ENCODE measurements at regions not wholly inside any gene's neighbourhood (a gene's known extent, or its start where the extent isn't known, plus 50 kb on each side); places are given as distances from the start of the nearest gene placed in this dataset.

DNA sequence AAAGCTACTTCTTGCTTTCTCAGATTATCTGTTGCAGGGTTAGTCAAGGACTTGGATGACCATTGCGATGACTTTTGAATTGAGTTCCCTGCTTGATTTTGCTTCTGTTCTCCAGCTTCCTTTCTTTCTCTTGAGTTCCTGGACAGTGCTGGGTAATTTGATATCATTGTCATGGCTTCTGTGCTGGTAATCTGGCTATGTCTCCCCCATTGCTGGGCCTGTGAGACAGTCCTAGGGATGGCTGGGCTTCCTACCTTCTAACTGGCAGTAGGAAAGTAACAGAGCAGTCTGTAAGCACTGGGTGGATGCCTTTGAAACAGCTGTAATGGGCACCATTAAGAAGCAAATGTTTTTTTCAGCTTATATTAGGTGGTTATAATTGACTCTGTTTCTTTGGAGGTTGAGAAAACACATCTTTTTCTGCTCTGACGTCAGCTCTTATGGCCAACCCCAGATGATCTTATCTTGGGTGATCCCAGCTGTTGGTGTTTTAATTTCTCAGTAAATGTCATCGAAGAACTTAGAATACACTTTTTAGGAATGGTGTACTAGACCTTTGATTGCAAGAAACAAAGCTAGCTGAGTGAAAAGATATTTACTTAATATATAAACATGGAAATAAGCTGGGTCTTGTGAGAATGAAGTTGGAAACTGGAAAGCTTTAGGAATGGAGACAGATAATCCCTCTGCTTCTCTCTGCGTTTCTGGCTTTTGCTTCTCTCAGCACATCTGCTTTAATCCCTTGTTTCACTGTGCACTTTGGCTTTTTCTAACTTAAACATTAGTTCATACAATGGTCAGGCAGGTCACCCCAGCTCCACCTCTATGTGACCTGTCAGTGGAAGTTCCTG lies 195.0 kb upstream of the MAN1A1 start:
- Mint-ChIP-seq H3K4me3 (no peak overlapping the region), H3K9me3 (no peaks in the 10 kb centered on the region), H3K4me1 (ENCODE audit: low read depth) (no peaks in the 10 kb centered on the region), H3K27ac (no peak overlapping the region), H3K27me3 (ENCODE audit: low read depth) (peaks cover 39% of the 10 kb centered on the region), H3K36me3 (ENCODE audit: low read depth) (no peaks in the 10 kb centered on the region)

DNA sequence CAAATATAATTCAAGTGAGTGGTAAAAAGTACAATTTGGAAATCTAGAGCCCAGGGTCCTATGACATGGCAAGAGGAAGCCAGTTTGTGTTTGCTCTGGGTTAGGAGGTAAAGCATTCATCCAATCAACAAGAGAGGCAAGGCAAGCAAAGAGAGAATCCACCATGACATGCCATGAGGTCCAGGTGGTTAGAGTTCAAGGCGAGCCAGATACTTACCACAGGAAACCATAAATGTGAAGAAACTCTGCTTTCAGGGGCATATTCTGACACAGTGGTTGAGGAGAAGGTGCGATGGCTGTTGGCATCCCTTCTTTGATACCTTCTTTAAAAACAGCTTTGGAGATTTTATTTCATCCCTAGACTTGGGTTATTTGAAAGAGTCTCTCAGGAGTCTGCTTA lies 193.8 kb upstream of the MAN1A1 start:
- Mint-ChIP-seq H3K27me3 (ENCODE audit: low read depth) (peaks cover 39% of the 10 kb centered on the region), H3K9me3 (no peaks in the 10 kb centered on the region), H3K36me3 (ENCODE audit: low read depth) (no peaks in the 10 kb centered on the region), H3K4me1 (ENCODE audit: low read depth) (no peaks in the 10 kb centered on the region), H3K4me3 (no peak overlapping the region), H3K27ac (no peak overlapping the region)

DNA sequence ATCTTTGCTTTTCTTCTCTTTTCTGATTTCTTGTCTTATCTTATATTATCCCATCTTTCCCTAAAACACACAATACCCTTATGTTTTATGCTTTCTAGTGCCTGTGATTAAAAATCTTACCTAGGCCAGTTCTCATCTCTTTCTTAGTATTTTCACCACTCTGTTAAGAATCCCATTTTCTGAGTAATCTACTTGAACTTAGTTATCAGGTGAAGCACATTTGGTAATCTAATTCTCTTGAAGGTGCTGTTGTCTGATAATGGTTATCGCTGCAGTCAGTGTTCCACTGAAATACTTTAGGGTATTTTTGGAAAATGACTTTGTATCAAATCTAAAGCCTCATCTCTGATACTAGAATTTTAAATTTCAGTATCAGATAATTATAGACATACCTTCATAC lies 192.5 kb upstream of the MAN1A1 start:
- no peaks in the 10 kb centered on the region for H3K4me1 Mint-ChIP-seq (ENCODE audit: low read depth)
- peaks cover 33% of the 10 kb centered on the region for H3K27me3 Mint-ChIP-seq (ENCODE audit: low read depth)
- H3K9me3 Mint-ChIP-seq: no peaks in the 10 kb centered on the region
- H3K27ac Mint-ChIP-seq: no peak overlapping the region
- no peaks in the 10 kb centered on the region for H3K36me3 Mint-ChIP-seq (ENCODE audit: low read depth)
- no peak overlapping the region for H3K4me3 Mint-ChIP-seq

DNA sequence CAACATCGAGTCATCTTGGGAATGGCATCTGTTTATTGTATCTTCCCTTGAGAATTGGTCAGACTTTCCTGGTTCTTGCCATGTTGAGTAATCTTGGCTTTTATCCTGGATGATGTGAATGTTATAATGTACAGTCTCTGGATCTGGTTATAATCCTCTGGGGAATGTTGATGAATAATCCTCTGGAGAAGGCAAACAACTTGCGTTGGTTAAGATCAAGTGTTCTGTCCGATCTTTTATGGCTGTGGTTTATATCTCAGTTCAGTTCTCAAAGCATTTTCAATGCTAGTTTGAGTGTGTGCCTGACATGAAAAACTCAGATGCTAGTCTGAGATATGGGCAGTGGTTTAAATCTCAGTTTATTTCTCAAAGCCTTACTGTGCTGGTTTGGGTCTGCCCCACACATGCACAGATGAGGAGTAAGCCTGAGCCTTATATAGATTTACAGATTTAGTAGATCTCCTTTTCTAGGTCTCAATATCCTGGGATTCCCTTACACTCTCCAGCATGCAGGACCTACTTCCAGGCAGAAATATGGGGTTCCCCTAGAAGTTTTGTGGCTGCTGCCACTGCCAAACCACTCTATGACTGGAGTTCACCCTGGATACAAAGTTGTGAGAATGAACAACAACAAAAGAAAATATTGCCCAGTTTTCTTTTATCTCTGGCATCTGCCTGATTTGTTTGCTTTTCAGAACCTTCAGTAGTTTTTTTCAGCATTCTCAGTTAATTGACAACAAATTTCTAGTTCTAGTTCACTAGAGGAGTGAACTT lies 191.8 kb upstream of the MAN1A1 start:
- H3K4me1 Mint-ChIP-seq (ENCODE audit: low read depth): no peaks in the 10 kb centered on the region
- H3K36me3 Mint-ChIP-seq (ENCODE audit: low read depth): no peaks in the 10 kb centered on the region
- no peak overlapping the region for H3K4me3 Mint-ChIP-seq
- H3K27ac Mint-ChIP-seq: no peak overlapping the region
- H3K9me3 Mint-ChIP-seq: no peaks in the 10 kb centered on the region
- H3K27me3 Mint-ChIP-seq (ENCODE audit: low read depth): peaks cover 29% of the 10 kb centered on the region

DNA sequence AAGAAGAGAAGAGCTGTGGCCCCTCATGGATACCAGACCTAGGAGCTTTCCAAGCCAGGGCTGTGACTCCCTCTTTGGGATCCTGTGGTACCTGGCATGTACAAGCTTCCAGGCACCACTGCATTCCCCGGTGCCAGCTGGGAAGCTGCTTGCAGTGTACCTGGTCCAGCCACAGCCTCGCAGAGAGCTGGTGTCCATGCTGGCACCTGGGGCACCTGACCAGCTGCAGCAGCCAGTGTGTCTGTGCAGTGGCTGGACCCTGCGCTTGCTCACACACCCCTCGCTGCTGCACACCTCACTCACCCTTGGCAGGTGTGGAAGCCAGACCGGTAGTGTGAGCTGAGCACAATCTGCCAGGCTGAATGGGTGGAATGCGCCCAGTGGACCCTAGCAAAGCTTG lies 190.9 kb upstream of the MAN1A1 start:
- no peaks in the 10 kb centered on the region for H3K4me1 Mint-ChIP-seq (ENCODE audit: low read depth)
- no peaks in the 10 kb centered on the region for H3K9me3 Mint-ChIP-seq
- H3K4me3 Mint-ChIP-seq: no peak overlapping the region

DNA sequence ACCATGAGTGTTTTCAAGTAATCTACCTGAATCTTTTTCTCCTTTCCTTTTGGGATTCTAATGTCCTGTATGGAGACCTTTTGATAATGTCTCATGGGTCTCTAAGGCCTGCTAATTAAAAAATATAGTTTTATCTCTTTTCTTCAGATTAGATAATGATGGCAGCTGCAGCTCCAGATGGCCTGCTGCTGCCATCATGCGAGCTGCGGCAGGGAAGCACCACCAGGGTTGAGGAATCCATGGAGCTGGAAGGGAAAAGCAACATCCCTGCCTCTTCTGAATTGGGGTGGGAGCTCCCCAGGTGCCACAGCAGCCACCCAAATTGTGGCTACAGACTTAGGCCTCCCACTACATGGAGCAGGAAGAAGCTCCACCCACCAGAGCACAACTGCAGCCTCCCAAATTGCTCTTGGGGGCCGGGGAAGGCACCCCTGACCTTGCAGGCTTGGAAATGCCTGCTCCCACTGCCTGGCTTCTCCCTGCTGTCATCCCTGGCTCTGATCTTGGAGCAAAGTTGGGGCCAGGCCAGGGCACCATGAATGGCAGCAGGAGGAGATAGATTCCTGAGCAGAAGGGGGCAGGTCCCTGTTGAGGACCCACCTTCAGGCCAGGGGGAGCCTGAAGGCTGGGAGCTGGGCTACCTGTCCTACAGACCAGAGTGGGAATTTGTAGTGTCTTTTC lies 189.6 kb upstream of the MAN1A1 start:
- H3K27me3 Mint-ChIP-seq (ENCODE audit: low read depth): peaks cover 29% of the 10 kb centered on the region
- H3K4me3 Mint-ChIP-seq: no peak overlapping the region
- no peaks in the 10 kb centered on the region for H3K36me3 Mint-ChIP-seq (ENCODE audit: low read depth)
- H3K27ac Mint-ChIP-seq: no peak overlapping the region
- no peaks in the 10 kb centered on the region for H3K4me1 Mint-ChIP-seq (ENCODE audit: low read depth)
- H3K9me3 Mint-ChIP-seq: no peaks in the 10 kb centered on the region

More for the DNA sequence above, 190.9 kb upstream of the MAN1A1 start:
- no peaks in the 10 kb centered on the region for H3K36me3 Mint-ChIP-seq (ENCODE audit: low read depth)
- no peak overlapping the region for H3K27ac Mint-ChIP-seq
- H3K27me3 Mint-ChIP-seq (ENCODE audit: low read depth): peaks cover 29% of the 10 kb centered on the region

DNA sequence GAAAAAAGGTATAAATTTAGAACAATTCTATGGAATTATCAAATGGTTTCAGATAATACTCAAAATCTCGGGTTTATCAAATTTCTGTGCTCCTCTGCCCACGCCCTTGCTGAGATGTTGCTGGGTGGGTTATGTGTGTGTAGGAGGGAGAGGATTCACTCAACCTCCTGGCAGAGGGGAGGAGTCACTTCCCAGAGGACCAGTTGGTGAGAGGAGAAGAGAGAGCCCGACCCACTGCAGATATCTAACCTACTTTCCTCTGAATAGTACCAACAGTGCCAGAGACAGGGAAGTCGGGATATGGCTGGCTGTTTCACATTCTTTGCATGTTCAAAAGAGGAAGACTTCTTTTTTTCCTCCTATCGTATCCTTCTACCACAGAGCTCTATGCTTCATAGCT lies 187.1 kb upstream of the MAN1A1 start:
- no peak overlapping the region for H3K4me3 Mint-ChIP-seq
- H3K27ac Mint-ChIP-seq: no peak overlapping the region
- H3K27me3 Mint-ChIP-seq (ENCODE audit: low read depth): peaks cover 14% of the 10 kb centered on the region
- no peaks in the 10 kb centered on the region for H3K36me3 Mint-ChIP-seq (ENCODE audit: low read depth)
- H3K4me1 Mint-ChIP-seq (ENCODE audit: low read depth): peaks cover 5% of the 10 kb centered on the region
- no peaks in the 10 kb centered on the region for H3K9me3 Mint-ChIP-seq

DNA sequence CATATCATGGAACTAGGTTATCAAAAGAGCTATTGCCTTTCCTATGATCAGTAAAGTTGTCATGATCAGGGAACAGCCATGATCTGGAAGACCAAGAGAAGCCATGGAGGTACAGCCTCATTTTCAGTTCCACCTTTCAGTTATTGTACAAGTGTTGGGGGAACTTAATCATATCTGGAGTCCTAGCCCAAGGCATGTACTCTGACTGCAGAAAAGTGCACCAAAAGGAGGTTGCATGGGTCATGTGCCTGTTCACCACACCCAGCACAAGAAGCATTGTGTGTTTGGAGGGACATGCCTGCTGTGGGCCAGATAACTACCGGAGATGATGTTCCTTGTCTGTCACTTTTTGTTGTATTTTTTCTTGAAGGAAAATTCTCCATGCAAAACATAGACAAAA lies 185.8 kb upstream of the MAN1A1 start:
- Mint-ChIP-seq H3K9me3 (no peaks in the 10 kb centered on the region), H3K27ac (no peak overlapping the region), H3K4me3 (no peak overlapping the region), H3K4me1 (ENCODE audit: low read depth) (peaks cover 5% of the 10 kb centered on the region), H3K27me3 (ENCODE audit: low read depth) (peaks cover 14% of the 10 kb centered on the region), H3K36me3 (ENCODE audit: low read depth) (no peaks in the 10 kb centered on the region)

DNA sequence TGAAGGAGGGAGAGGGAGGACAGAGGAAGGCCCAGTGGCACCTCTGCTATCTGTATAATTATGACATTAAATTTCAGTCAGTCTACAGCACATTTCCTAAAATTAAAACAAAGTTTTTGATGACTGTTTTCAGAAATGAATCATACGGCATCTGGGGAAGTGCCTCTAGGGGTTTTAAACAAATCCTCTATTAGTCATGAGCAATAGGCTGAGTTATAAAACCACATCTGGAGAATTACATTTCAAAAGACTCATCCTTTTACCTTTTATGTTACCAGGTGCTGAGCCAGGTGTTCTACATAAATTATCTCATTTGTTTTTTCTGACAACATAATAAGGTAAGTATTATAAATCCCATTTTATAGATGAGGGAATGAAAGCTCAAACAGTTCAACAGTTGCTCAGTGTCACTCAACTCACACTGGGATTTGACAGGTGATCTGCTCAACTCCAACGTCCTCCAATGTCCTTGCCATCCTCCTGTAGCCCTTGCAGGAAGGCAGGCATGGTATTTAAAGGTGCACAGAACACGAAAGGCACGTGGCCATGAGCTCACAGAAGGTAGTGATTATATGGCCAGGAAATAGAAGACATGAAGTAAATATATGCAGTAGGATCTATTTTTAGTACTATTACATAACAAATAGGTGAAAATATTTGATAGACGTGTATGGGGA lies 184.2 kb upstream of the MAN1A1 start:
- Mint-ChIP-seq H3K4me3 (no peak overlapping the region), H3K27ac (no peak overlapping the region), H3K36me3 (ENCODE audit: low read depth) (no peaks in the 10 kb centered on the region), H3K4me1 (ENCODE audit: low read depth) (peaks cover 5% of the 10 kb centered on the region), H3K27me3 (ENCODE audit: low read depth) (peaks cover 19% of the 10 kb centered on the region), H3K9me3 (no peaks in the 10 kb centered on the region)

DNA sequence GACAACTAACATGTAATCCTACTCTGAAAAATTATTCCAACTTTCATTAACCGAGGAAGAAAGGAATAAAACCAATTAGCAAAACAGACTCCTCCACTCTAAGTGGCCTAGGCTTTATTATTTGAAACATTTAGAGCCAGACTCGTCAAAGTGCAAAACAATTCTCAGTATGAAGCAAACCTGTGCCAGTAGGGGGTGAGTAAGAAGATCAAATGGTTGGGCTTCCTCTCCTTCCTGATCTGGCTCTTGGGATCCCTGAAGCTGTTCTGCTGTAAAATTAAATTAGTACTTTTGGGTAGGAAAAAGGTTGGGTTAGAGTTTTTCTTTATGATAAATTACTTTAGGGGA lies 177.6 kb upstream of the MAN1A1 start:
- H3K36me3 Mint-ChIP-seq (ENCODE audit: low read depth): no peaks in the 10 kb centered on the region
- no peak overlapping the region for H3K4me3 Mint-ChIP-seq
- no peak overlapping the region for H3K27ac Mint-ChIP-seq

DNA sequence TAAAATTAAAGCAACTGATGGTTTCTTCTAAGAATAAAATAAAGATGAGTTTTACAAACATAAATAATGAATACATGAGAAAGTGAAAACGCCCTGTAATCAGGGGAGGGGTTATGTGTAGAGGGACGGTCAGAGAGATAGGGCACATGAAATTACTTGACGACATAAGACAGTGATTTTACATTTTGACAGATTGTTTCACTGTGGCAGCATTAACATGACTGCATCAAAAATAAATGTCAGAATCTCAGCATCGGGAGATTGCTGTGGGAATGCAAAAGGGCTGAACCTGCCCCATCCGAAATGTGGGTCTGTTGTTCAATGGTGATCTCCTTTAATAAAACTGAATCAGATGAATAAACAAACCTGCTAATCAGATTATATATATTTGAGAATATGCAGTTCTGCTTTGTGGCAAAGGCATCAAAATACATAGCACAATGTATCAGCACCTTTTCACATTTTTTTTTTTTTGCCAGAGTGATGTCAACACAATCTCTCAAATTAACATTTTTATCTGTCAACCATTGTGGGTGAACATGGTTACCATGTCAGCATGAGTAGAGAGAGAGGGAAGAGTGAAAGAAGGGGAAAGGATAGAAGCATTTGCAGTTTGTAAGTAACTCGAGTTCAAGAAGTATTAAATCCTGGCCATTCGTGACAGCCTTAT lies 177.1 kb upstream of the MAN1A1 start:
- Mint-ChIP-seq H3K4me1 (ENCODE audit: low read depth) (no peaks in the 10 kb centered on the region), H3K27ac (no peak overlapping the region), H3K9me3 (no peaks in the 10 kb centered on the region), H3K4me3 (no peak overlapping the region), H3K36me3 (ENCODE audit: low read depth) (no peaks in the 10 kb centered on the region), H3K27me3 (ENCODE audit: low read depth) (peaks cover 38% of the 10 kb centered on the region)

More for the DNA sequence above, 177.6 kb upstream of the MAN1A1 start:
- no peaks in the 10 kb centered on the region for H3K9me3 Mint-ChIP-seq
- H3K27me3 Mint-ChIP-seq (ENCODE audit: low read depth): peaks cover 32% of the 10 kb centered on the region
- no peaks in the 10 kb centered on the region for H3K4me1 Mint-ChIP-seq (ENCODE audit: low read depth)

DNA sequence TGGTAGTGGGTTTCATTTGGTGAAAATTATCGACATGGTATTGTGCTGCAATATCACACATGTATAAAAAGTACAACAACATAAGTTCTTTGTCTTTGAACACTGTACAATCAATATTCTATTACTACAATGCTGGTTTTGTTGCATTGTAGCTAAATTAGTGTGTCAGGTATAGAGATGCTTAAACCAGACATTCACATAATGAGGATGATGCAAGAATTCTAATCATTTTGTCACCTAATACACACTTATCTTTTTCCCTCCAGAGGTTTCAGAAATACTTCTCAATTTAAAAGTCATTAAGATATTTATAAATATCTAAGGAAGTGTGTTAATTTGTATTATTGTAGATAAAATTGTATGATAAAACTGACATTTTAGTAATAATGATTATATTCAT lies 174.8 kb upstream of the MAN1A1 start:
- H3K4me1 Mint-ChIP-seq (ENCODE audit: low read depth): no peaks in the 10 kb centered on the region
- H3K27me3 Mint-ChIP-seq (ENCODE audit: low read depth): peaks cover 33% of the 10 kb centered on the region
- H3K4me3 Mint-ChIP-seq: no peak overlapping the region
- H3K9me3 Mint-ChIP-seq: no peaks in the 10 kb centered on the region
- no peaks in the 10 kb centered on the region for H3K36me3 Mint-ChIP-seq (ENCODE audit: low read depth)
- no peak overlapping the region for H3K27ac Mint-ChIP-seq

DNA sequence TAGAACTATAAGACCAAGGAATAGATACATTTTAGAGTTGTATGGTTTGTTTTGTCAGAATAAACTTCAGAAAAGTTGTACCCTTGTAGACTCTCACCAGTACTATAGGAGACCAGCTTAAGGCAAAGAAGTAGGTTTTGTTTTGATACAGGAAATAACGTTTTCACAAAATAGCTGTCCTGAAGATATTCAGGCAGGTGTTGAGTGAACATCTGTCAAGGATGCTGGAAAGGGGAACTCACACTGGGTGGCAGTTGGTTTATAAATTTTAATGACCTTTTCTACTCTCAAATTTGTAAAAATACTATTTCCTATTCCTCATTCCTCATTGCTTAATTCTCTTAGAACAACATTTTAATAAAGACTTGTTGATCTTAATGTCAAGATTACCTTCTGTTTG lies 174.0 kb upstream of the MAN1A1 start:
- Mint-ChIP-seq H3K36me3 (ENCODE audit: low read depth) (no peaks in the 10 kb centered on the region), H3K9me3 (no peaks in the 10 kb centered on the region), H3K27me3 (ENCODE audit: low read depth) (peaks cover 33% of the 10 kb centered on the region), H3K4me3 (no peak overlapping the region), H3K27ac (no peak overlapping the region), H3K4me1 (ENCODE audit: low read depth) (no peaks in the 10 kb centered on the region)

DNA sequence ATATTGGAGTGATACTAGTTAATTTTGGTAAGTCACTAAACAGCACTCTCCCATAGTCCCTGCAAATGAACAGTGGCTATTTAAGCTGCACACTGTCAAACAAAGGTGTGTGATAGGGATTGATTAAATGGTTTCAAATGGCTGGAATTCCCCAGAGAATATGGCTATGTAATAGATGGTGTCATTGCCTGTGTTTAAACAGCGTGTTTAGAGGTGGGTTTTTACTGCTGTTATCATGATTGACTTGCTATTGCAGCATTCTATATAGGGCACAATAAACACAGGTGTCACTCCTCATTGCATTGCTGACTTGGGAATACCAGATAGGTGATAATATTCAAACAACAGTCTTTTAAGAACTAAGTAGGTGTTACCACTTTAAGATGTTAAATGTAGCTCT lies 171.7 kb upstream of the MAN1A1 start:
- peaks cover 31% of the 10 kb centered on the region for H3K27me3 Mint-ChIP-seq (ENCODE audit: low read depth)

More for the DNA sequence above, 171.7 kb upstream of the MAN1A1 start:
- Mint-ChIP-seq H3K4me3 (no peak overlapping the region), H3K9me3 (no peaks in the 10 kb centered on the region), H3K4me1 (ENCODE audit: low read depth) (peaks cover 11% of the 10 kb centered on the region), H3K36me3 (ENCODE audit: low read depth) (no peaks in the 10 kb centered on the region), H3K27ac (no peak overlapping the region)

Measured in T-helper 1 cell treated with Interleukin-12 subunit alpha and Interleukin-12 subunit beta and Interleukin-4 antibody, amounts not matched to agents 30 μg/mL and 1 μg/mL, for 36 hours (primary cell).